ENCODE measurements at regions not wholly inside any gene's neighbourhood (a gene's known extent, or its start where the extent isn't known, plus 50 kb on each side); places are given as distances from the start of the nearest gene placed in this dataset.

DNA sequence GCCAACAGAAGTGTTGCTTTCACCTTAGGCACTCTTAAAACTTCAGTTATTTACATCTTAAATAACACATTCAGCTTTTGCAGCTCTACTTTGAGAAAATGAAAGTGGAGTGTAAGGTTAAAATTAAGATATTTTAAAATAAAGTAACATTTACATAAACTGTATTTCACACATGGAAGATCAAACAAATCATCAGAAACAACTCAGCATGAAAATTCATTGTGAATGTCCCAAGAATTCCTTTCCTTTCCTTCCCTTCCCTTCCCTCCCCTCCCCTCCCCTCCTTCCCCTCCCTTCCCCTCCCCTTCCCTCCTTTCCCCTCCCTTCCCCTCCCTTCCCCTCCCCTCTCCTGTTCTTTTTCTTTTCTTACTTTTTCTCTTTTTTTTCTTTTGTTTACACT lies 238.0 kb upstream of the DOK6 start:
- Histone ChIP-seq H3K9me3 (no peaks in the 10 kb centered on the region), H3K4me1 (no peaks in the 10 kb centered on the region), H3K27me3 (no peaks in the 10 kb centered on the region), H3K4me3 (ENCODE audit: low read depth, low read length) (no peak overlapping the region), H3K36me3 (no peaks in the 10 kb centered on the region)
- DNase-seq, result no peak
- TF ChIP-seq, protein P1, sequence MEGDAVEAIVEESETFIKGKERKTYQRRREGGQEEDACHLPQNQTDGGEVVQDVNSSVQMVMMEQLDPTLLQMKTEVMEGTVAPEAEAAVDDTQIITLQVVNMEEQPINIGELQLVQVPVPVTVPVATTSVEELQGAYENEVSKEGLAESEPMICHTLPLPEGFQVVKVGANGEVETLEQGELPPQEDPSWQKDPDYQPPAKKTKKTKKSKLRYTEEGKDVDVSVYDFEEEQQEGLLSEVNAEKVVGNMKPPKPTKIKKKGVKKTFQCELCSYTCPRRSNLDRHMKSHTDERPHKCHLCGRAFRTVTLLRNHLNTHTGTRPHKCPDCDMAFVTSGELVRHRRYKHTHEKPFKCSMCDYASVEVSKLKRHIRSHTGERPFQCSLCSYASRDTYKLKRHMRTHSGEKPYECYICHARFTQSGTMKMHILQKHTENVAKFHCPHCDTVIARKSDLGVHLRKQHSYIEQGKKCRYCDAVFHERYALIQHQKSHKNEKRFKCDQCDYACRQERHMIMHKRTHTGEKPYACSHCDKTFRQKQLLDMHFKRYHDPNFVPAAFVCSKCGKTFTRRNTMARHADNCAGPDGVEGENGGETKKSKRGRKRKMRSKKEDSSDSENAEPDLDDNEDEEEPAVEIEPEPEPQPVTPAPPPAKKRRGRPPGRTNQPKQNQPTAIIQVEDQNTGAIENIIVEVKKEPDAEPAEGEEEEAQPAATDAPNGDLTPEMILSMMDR (IDR thresholded peaks at IDR 0.05; ENCODE audit: low read depth, low read length), result no peak

DNA sequence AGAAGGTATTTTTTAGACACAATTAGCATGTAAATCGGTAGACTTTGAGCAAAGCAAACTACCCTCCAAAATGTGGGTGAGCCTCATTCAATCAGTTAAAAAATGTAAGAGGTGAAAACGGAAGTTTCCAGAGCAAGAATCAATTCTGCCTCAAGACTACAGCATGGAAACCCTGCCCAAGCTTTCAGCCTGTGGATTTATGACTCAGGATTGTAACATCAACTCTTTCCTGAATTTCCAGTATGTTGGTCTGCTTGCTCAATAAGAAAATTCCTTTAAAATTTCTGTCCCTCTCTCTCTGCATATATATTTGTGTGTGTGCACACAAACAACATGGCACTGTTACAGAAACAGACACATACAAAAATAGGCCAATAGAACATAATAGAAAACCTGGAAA lies 228.6 kb upstream of the DOK6 start:
- Histone ChIP-seq H3K4me3 (ENCODE audit: low read depth, low read length) (no peak overlapping the region), H3K9me3 (no peaks in the 10 kb centered on the region), H3K36me3 (no peaks in the 10 kb centered on the region), H3K27me3 (no peaks in the 10 kb centered on the region), H3K4me1 (no peaks in the 10 kb centered on the region)
- DNase-seq, result no peak
- TF ChIP-seq, protein P1 (IDR thresholded peaks at IDR 0.05; ENCODE audit: low read depth, low read length), result no peak

DNA sequence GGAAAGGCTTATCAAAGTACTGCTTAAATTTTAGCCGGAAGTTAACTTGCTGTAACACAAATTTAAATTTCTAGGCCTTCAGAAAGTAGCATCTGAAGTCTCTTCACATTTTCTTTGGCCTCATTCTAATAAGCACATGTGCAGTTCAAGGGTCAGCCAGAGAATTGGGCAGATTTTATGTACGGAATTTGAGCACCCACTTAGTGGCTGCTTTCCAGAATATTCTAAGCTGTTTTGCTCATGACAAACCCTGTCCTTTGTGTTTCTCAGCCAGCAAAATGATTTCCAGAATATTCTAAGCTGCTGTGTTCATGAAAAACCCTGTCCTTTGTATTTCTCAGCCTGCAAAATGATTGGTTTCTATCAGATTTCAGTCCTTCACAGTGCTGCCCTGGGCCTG lies 225.0 kb upstream of the DOK6 start:
- DNase-seq, result no peak
- H3K4me1 ChIP-seq, result no peaks in the 10 kb centered on the region
- H3K36me3 ChIP-seq, result no peaks in the 10 kb centered on the region
- H3K9me3 ChIP-seq, result no peaks in the 10 kb centered on the region
- TF ChIP-seq, protein P1 (IDR thresholded peaks at IDR 0.05; ENCODE audit: low read depth, low read length), result no peak
- H3K27me3 ChIP-seq, result no peaks in the 10 kb centered on the region
- H3K4me3 ChIP-seq (ENCODE audit: low read depth, low read length), result no peak overlapping the region

DNA sequence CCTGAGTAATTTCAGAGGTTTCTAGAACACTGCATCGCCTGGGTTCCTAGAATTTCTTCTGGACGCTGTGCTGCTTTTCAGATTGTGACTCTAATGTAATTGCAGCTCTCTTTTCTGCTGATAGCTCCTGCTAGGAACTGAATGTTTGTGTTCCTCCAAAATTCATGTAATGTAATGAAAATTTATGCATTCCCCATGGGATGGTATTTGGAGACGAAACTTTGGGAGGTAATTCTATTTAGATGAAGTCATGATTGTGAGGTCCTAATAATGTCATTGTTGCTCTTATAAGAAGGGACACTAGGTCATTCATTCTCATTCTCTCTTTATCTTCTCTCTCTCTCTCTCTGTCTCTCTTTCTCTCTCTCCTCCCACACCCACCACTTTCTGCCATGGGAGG lies 223.9 kb upstream of the DOK6 start:
- H3K4me3 ChIP-seq (ENCODE audit: low read depth, low read length), result no peak overlapping the region
- TF ChIP-seq, protein P1 (IDR thresholded peaks at IDR 0.05; ENCODE audit: low read depth, low read length), result no peak
- no peaks in the 10 kb centered on the region for H3K36me3 ChIP-seq
- DNase-seq, result no peak
- H3K27me3 ChIP-seq, result no peaks in the 10 kb centered on the region
- no peaks in the 10 kb centered on the region for H3K4me1 ChIP-seq
- no peaks in the 10 kb centered on the region for H3K9me3 ChIP-seq

DNA sequence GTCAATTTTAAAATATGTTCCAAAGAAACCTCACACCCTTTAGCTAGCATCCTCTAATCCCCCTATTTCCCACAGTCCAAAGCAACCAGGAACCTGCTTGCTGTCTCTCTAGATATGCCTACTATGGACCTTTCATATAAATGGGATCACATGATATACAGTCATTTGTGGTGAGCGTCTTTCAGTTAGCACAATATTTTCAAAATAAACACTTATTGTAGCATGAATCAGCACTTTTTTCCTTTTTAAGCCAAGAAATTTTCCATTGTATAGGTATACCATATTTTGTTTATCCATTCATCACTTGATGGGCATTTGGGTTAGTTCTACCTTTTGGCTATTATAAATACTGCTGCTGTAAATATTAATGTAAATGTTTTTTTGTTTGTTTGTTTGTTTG lies 223.0 kb upstream of the DOK6 start:
- no peaks in the 10 kb centered on the region for H3K36me3 ChIP-seq
- no peak overlapping the region for H3K4me3 ChIP-seq (ENCODE audit: low read depth, low read length)
- TF ChIP-seq, protein P1 (IDR thresholded peaks at IDR 0.05; ENCODE audit: low read depth, low read length), result no peak

DNA sequence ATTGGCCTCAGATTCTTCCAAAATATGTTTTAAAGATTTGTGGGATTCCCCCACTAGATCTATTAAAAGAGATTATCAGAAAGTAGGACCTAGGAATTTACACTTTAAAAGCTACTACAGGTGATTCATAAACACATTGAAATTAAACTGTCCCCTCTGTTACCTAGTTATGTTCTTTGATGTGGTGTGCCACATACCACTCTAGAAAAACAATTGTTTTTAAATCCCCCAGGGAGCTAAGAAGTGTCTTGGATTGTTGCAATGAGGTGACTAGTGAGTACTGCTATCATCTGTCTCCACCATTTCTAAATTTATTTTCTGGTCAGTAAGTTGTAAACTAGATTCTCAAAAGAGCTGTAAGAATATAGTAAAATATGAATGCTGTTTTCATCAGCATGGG lies 214.5 kb upstream of the DOK6 start:
- TF ChIP-seq, protein P1 (IDR thresholded peaks at IDR 0.05; ENCODE audit: low read depth, low read length), result no peak
- H3K4me3 ChIP-seq (ENCODE audit: low read depth, low read length), result no peak overlapping the region

More for the DNA sequence above, 223.0 kb upstream of the DOK6 start:
- DNase-seq, result no peak
- Histone ChIP-seq H3K9me3 (no peaks in the 10 kb centered on the region), H3K4me1 (no peaks in the 10 kb centered on the region), H3K27me3 (no peaks in the 10 kb centered on the region)

More for the DNA sequence above, 214.5 kb upstream of the DOK6 start:
- Histone ChIP-seq H3K9me3 (no peaks in the 10 kb centered on the region), H3K36me3 (no peaks in the 10 kb centered on the region), H3K4me1 (no peaks in the 10 kb centered on the region), H3K27me3 (no peaks in the 10 kb centered on the region)
- DNase-seq, result no peak

Measured in BE2C (cell line).